ENCODE measurements at regions not wholly inside any gene's neighbourhood (a gene's known extent, or its start where the extent isn't known, plus 50 kb on each side); places are given as distances from the start of the nearest gene placed in this dataset.

DNA sequence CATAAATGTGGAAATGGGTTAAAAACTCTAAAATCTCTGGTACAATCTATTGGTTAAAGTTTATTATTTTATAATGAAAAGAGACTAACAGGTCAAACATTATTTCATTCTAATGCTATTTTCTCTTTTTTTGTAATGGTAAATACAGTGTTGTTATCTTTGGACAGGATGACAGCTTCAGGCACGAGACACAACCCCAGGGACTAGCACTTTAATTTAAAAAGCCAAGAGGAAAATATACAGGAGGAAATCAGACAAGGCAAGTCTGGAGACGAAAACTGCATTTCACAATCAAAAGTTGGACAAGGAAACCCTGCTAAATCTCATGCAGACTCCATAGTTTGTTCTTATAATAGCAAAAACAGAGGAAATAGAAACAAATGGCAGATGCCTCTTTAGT is 589.1 kb upstream of the CDH8 start:
- Histone ChIP-seq H3K9me2 (ENCODE audit: insufficient read depth, low read length) (no peaks in the 10 kb centered on the region), H4K20me1 (ENCODE audit: insufficient read depth) (no peaks in the 10 kb centered on the region), H3K27ac (ENCODE audit: low read length) (no peak overlapping the region), H3F3A (ENCODE audit: insufficient read depth, low read length, poor library complexity, severe bottlenecking) (no peaks in the 10 kb centered on the region), H3K27me3 (ENCODE audit: insufficient read depth, low read depth, low read length) (no peaks in the 10 kb centered on the region), H3K4me3 (ENCODE audit: low read length) (no peak overlapping the region), H3K9ac (ENCODE audit: low read length) (no peak overlapping the region), H3K9me3 (ENCODE audit: low read length) (no peaks in the 10 kb centered on the region), H3K79me2 (replicated peaks; ENCODE audit: insufficient read depth, low read length) (no peaks in the 10 kb centered on the region), H3K36me3 (ENCODE audit: insufficient read depth, low read length) (no peaks in the 10 kb centered on the region), H3K4me2 (ENCODE audit: low read length) (peak overlapping the region; percentile 5), H2AFZ (ENCODE audit: low read depth, low read length) (no peak overlapping the region)
- TF ChIP-seq POLR2AphosphoS5 (IDR thresholded peaks at IDR 0.05), result peak; percentile 59
- no peak for TF ChIP-seq MXI1 (conservative IDR thresholded peaks at IDR 0.05; ENCODE audit: poor library complexity, severe bottlenecking)
- peak; percentile 75 for TF ChIP-seq EP300 (conservative IDR thresholded peaks at IDR 0.05; ENCODE audit: poor library complexity, severe bottlenecking)
- TF ChIP-seq, protein P1, sequence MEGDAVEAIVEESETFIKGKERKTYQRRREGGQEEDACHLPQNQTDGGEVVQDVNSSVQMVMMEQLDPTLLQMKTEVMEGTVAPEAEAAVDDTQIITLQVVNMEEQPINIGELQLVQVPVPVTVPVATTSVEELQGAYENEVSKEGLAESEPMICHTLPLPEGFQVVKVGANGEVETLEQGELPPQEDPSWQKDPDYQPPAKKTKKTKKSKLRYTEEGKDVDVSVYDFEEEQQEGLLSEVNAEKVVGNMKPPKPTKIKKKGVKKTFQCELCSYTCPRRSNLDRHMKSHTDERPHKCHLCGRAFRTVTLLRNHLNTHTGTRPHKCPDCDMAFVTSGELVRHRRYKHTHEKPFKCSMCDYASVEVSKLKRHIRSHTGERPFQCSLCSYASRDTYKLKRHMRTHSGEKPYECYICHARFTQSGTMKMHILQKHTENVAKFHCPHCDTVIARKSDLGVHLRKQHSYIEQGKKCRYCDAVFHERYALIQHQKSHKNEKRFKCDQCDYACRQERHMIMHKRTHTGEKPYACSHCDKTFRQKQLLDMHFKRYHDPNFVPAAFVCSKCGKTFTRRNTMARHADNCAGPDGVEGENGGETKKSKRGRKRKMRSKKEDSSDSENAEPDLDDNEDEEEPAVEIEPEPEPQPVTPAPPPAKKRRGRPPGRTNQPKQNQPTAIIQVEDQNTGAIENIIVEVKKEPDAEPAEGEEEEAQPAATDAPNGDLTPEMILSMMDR (IDR thresholded peaks at IDR 0.05; ENCODE audit: poor library complexity, severe bottlenecking), result no peak
- no peak for TF ChIP-seq EZH2 (IDR thresholded peaks at IDR 0.05; ENCODE audit: borderline replicate concordance, insufficient read depth, low read length, poor library complexity, severe bottlenecking)

DNA sequence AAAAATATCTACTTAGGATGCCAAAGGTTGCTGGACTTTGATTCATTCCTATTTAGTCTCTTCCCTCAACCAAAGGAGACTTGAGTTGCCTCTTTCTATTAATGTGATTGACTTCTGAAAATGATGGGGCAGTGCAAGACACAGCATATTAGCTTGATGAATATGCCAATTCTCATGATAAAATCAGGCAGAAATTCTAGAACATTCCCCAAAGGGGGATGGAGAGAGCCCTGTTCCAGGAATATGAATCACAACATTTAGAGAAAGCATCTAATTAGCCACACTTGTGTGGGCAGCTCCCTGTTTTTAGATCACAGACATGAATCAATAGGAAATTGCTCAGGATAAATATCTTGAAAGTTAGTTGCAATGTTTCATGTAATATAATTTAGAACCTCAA is 584.0 kb upstream of the CDH8 start:
- H3K9me2 ChIP-seq (ENCODE audit: insufficient read depth, low read length), result no peaks in the 10 kb centered on the region
- TF ChIP-seq RAD21 (conservative IDR thresholded peaks at IDR 0.05) (no peak), EZH2 (IDR thresholded peaks at IDR 0.05; ENCODE audit: borderline replicate concordance, insufficient read depth, low read length, poor library complexity, severe bottlenecking) (no peak), EP300 (conservative IDR thresholded peaks at IDR 0.05; ENCODE audit: poor library complexity, severe bottlenecking) (no peak), TAF1 (IDR thresholded peaks at IDR 0.05; ENCODE audit: low read depth) (no peak), MXI1 (conservative IDR thresholded peaks at IDR 0.05; ENCODE audit: poor library complexity, severe bottlenecking) (no peak), POLR2AphosphoS5 (IDR thresholded peaks at IDR 0.05) (no peak), SMC3 (conservative IDR thresholded peaks at IDR 0.05; ENCODE audit: poor library complexity) (no peak)
- TF ChIP-seq, protein P1 (IDR thresholded peaks at IDR 0.05; ENCODE audit: poor library complexity, severe bottlenecking), result no peak
- TF ChIP-seq, protein P2, sequence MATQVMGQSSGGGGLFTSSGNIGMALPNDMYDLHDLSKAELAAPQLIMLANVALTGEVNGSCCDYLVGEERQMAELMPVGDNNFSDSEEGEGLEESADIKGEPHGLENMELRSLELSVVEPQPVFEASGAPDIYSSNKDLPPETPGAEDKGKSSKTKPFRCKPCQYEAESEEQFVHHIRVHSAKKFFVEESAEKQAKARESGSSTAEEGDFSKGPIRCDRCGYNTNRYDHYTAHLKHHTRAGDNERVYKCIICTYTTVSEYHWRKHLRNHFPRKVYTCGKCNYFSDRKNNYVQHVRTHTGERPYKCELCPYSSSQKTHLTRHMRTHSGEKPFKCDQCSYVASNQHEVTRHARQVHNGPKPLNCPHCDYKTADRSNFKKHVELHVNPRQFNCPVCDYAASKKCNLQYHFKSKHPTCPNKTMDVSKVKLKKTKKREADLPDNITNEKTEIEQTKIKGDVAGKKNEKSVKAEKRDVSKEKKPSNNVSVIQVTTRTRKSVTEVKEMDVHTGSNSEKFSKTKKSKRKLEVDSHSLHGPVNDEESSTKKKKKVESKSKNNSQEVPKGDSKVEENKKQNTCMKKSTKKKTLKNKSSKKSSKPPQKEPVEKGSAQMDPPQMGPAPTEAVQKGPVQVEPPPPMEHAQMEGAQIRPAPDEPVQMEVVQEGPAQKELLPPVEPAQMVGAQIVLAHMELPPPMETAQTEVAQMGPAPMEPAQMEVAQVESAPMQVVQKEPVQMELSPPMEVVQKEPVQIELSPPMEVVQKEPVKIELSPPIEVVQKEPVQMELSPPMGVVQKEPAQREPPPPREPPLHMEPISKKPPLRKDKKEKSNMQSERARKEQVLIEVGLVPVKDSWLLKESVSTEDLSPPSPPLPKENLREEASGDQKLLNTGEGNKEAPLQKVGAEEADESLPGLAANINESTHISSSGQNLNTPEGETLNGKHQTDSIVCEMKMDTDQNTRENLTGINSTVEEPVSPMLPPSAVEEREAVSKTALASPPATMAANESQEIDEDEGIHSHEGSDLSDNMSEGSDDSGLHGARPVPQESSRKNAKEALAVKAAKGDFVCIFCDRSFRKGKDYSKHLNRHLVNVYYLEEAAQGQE (IDR thresholded peaks at IDR 0.05; ENCODE audit: borderline replicate concordance), result no peak
- no peak overlapping the region for H3K4me2 ChIP-seq (ENCODE audit: low read length)
- no peak overlapping the region for H3K9ac ChIP-seq (ENCODE audit: low read length)
- H3K27me3 ChIP-seq (ENCODE audit: insufficient read depth, low read depth, low read length), result no peaks in the 10 kb centered on the region
- H3K27ac ChIP-seq (ENCODE audit: low read length), result no peak overlapping the region
- no peaks in the 10 kb centered on the region for H3K79me2 ChIP-seq (replicated peaks; ENCODE audit: insufficient read depth, low read length)
- H3K4me3 ChIP-seq (ENCODE audit: low read length), result no peak overlapping the region
- no peaks in the 10 kb centered on the region for H3K9me3 ChIP-seq (ENCODE audit: low read length)
- H4K20me1 ChIP-seq (ENCODE audit: insufficient read depth), result no peaks in the 10 kb centered on the region
- no peaks in the 10 kb centered on the region for H3F3A ChIP-seq (ENCODE audit: insufficient read depth, low read length, poor library complexity, severe bottlenecking)
- no peak overlapping the region for H2AFZ ChIP-seq (ENCODE audit: low read depth, low read length)
- no peaks in the 10 kb centered on the region for H3K36me3 ChIP-seq (ENCODE audit: insufficient read depth, low read length)
